DMS153 treated with DMSO at 0.1 percent for 48 hours (cell line): ENCODE measurements at regions not wholly inside any gene's neighbourhood (a gene's known extent, or its start where the extent isn't known, plus 50 kb on each side); places are given as distances from the start of the nearest gene placed in this dataset.

Experiments used
- DNase-seq: peaks from one replicate; lab custom pipeline; 2025; ENCODE audit not compliant: unreplicated experiment; lab: John Stamatoyannopoulos, UW

DNA sequence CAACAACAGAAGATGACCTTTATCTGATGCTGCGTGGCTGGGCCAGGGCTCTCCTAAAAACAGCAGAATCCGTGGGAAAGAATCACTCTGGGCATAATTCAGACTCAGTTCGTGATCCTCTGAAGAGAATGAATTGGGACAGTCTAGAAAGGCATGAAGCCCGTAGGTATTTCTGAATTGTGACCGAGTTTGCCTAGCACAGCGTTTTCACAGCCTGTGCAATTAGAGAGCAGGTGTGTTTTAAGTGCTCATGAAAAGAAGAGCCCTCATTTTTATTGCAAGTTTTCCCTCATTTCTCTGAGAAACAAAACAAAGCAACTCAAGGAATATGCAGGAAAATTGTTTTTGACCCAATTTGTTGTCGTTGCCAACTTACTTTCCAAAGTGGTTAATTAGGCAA, 366.2 kb downstream of the WDR11 start:
- DNase-seq, result no peak

DNA sequence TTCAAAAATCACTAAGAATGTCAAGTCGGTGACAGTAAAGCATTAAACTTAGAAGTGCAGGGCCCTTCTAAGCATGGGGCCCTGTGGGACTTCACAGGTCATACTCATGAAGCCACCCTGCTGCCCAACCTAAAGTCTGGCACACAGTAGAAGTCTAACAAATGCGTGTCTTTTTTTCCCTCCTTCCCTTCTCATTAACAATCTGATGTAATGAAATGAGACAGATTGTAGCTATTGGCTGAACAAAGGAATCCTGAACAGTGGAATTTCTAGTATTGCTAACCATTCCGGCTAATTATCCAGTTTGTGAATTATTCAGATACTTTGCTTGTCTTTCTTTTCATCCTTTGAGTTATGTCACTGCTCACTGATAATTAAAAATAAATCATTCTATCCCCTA, 369.9 kb downstream of the WDR11 start:
- no peak for DNase-seq

DNA sequence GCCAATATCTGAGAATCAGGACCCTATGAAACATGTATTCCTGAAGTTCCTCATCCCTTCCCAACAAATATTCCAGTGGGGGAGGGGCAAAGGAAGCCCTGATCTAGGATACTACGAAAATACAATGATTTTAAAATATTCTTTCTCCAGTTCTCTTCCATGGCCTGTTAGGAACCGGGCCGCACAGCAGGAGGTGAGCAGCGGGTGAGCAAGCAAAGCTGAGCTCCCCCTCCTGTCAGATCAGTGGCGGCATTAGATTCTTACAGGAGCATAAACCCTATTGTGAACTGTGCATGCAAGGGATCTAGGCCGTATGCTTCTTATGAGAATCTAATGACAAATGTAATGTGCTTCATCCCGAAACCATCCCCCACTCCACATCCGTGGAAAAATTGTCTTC, 370.8 kb downstream of the WDR11 start:
- no peak for DNase-seq

DNA sequence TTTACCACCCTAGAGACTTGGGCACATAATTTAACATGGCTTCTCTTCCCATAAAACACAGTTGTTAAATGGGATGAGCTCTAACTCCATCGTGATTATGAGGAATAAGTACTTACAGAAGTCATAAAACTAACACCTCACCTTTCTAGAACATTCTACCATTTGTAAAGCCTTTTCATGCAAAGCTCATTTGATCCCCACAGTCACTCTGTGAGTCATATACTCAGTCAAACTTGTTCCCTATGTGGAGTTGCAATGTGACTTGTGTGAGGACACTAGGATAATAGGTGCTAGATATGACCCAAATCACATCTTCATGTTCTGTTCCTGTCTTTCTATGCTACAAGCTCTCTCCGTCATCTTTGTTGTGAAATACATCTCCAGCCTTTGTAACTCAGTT, 371.7 kb downstream of the WDR11 start:
- DNase-seq, result no peak

DNA sequence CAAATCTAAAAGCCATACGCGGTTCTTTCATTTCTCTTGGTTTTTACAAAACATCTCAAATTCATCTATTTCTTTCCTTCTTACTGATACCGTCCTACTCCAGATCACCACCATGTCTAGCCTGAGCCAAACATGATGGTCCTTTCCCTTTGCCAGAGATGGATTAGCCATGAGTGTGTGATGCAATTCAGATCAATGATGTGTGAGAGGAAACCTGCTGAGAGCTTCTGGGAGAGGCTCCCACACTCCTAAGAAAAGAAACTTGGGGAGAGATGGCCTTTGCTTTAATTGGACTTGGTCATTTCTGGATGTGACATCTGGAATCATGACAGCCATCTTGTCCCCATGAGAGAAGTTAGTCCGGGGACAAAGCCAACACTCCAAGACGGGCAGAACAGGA, 367.2 kb downstream of the FGFR2 start:
- DNase-seq, result no peak

DNA sequence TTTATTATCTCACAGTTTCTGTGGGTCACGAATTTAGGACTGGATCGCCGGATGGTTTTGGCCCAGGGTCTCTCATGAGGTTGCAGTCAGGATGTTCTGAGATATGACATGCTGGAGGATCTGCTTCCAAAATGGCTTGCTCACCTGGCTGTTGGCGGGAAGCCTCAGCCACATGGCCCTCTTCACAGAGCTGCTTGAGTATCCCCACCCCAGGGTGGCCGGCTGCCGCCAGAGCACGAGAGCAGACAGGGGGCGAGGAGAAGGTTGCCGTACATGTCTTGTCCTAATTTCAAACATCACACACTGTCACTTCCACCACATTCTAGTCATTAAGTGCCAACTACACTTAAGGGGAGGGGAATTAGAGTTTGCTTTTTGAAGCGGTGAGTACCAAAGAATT, 365.8 kb downstream of the FGFR2 start:
- no peak for DNase-seq

DNA sequence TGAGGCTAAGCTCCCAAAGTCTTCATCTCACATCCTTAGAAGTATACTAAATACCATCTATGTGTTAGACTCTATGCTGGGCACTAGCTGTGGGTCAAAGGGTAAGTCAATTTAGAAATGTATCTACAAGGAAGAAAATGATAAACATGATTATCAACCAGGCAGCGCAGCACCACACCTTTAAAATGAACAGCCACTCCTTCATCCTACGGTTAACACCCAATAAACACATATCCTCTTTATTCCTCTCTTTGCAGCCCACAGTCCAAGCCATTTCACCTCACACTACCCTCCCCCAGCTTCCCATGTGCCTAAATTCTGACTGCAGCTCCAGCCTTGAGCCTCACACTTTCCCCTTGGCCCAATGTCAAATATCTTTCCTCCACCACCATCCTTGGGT, 362.6 kb downstream of the FGFR2 start:
- DNase-seq, result no peak

DNA sequence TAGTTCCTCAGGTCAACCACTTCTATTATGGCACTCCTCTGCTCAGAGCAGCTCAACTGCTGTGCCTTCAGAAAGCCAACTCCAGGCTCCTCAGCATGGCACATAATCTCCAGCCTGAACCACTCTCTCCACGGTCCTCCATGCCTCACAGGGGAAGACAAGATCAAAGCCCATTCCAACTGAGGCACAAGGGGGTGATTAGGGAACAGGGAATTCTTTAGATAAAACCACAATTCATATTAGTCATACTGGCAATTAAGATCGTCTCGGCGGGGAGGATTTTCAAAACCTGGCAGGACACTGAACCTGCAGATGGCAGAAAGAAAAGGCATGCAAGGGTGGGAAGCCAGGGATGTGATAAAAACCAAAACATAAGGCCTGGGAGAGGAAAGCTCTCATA, 361.6 kb downstream of the FGFR2 start:
- no peak for DNase-seq

DNA sequence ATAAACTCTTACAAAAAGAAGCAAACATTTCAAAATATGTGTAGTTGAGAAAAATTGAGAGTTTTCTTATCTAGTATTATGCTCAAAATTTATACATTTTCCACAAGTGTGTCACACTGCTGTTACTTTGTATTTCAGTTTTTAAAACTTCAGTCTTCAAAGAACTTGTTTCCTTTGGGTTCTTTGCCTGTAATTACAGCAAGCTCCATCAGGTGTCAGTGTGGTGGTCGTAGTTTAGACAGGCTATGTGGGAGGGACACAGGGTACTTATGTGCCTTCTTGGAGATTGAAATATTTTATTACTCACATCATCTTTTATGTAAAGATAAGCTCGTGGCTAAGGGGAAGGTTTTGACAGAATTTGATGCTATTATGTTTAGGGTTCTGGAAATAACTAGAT, 360.5 kb downstream of the FGFR2 start:
- no peak for DNase-seq

DNA sequence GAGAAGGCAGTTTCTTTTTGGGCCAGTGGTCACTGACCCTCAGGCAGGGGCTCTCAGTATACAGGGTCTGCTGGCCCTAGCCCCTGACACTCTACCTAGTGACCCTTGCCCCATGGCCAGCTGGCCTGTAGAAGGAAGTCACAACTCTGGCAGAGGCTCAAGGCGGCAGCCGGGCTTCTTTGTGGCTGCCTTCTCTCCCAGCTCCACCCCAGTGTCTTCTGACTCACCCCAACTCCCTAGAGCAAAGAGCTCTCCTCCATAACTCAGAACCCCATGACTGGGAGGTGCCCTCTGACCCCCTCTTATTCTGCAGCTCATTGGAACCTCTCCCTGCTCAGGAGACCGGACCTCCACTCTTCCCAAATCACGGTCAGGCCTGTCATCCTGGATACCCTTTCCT, 358.2 kb downstream of the FGFR2 start:
- no peak for DNase-seq

DNA sequence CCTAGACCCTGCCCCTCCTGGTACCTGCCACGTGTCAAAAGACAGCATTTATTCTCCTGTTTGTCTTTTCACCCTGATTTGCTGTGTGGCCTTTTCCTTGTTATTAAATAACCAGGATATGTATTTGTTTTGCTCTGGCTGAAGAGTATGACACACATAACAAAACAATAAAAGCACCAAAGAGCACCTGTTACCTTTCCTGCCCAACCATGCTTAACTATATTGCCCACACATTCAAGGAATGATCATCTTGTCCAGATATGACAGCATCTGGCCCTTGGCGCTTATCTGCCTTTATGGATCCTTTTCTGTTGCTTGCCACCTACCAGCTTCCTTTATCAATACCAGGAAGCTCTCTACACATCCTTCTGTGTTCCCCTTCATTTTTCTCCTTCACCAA, 357.7 kb downstream of the FGFR2 start:
- DNase-seq, result no peak

DNA sequence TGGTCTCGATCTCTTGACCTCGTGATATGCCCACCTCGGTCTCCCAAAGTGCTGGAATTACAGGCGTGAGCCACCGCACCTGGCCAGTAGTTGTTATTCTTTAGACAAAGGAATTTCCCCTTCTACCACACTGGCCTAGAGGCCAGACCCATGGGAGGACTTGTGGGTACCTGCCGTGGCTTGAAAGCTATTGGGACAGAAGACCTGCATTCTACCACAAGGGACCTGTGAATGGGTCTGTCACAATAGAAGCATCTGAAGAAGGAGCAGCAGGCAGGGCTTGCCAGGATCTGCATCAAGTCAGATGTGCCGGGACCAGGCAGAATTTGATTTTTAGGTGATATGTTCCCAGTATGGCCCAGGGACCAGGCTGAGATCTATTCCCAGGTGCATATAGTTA, 356.9 kb downstream of the FGFR2 start:
- no peak for DNase-seq

DNA sequence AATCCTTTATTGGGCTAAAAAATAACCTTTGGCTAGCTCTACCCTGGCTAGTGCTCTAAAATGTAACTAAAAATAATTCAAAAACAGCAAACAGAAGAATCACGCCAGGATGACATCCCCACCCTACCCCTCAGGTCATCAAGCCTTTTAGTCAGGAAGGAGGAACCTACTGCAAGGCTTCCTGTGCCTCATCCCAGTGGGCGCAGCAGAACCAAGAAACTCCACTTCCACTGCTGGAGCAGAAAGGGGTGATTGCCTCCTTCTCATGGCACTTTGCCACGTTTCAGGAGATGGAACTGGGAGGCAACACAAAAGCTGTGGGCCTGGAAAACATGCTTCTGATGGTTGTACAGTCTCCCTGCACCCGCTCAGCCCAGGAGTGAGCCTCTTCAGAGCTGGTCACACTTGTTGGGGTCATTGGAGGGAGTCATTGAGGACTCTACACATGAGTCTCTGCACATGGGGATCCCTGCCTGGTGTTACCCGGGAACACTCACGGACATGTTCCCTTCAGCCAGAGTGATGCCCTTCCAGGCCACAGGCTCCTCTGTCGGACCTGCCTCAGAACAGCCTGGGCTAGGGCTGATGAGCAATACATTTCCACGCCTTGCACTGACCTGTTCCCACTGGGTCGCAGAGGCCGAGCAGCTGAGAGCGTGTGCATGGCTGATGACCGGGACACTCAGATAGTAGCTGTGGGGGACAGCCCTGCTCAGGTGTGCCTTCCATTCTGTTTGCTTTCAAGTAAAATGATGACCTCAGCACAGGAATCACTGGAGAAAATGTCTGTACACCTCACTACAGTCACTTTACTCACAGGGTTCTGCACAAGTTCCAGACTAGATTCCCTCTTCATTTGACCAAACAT, 355.3 kb downstream of the FGFR2 start:
- DNase-seq, result no peak

DNA sequence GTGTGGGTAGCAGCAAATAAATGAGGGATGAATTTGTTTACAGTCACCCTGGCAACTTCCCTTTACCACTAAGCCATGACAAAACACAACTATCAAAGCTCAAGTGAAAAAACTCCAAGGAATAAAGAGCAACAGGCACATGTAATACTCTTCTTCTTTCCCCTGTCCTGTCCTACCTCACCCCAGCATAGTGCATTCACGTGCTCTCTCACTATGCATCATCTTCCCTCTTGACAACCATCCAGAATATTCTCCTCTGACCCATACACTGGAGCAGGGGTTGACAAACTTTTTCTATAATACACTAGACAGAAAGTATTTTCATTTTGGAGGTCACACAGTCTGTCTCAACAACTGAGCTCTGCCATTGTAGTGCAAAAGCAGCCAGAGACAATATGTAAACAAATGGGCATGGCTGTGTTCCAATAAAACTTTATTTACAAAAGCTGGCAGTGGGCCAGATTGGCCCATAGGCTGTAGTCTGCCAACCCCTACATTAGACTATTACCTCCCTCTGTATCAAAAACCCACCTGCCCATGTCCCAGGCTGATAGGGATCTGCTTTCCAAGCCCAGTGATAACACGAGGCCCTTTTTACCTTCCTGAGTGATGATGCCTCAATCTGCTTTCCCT, 354.5 kb downstream of the FGFR2 start:
- no peak for DNase-seq

DNA sequence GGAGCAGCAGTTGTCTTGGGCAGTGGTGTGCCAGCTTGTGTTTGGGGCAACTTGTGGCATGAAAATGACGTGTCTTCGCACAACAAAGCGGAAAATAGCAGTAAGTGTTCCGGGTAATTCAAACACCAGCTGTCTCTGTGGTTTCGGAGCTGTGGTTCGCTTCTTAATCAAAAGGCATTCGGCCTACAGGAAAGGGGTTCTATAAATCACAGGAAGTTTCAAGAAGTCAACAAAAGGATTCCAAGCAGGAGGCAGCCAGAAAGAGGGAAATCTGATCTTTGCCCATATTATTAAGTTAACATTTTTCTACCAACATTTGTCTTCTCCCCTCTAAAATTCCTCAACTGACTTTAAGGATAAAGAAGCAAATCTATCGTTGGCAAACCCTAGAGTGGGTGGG, 353.4 kb downstream of the FGFR2 start:
- DNase-seq, result no peak

DNA sequence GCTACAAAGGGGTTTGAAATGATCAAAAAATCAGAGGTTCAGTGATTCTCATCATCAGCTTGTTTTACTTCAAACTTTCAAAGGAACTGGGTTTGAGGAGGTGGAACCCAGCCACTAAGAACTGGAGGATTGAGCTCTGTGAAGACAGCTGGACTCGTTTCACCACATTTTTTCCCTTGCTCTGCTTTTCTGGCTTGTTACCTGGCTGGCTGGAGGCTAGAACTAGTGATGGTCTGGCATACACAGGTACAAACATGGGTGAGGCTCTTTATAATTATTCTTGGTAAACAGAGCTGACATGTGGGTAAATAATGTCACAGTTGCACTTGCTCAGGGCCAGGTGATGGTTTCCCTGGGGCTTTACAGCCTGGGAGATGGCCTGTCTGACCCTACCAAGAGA, 352.5 kb downstream of the FGFR2 start:
- peak; percentile 34 for DNase-seq

DNA sequence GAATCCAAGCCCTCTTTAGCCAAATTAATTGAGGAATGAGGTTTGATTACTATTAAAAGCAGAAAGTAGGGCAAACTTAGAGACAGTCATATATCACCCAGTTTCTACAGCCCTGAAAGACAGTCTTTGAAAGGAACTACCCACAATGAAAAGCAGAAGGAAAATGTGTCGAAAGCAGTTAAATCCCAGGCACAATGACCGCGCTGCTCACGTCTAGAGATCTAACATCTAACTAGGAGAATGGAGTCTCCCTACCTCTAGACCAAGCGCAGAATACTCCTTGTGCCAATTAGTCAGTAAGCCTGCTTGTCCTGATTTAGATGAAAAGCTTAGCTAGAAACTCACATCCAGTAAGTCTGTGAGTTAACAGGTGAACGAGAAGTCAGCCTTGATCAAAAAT, 350.0 kb downstream of the FGFR2 start:
- DNase-seq, result no peak

DNA sequence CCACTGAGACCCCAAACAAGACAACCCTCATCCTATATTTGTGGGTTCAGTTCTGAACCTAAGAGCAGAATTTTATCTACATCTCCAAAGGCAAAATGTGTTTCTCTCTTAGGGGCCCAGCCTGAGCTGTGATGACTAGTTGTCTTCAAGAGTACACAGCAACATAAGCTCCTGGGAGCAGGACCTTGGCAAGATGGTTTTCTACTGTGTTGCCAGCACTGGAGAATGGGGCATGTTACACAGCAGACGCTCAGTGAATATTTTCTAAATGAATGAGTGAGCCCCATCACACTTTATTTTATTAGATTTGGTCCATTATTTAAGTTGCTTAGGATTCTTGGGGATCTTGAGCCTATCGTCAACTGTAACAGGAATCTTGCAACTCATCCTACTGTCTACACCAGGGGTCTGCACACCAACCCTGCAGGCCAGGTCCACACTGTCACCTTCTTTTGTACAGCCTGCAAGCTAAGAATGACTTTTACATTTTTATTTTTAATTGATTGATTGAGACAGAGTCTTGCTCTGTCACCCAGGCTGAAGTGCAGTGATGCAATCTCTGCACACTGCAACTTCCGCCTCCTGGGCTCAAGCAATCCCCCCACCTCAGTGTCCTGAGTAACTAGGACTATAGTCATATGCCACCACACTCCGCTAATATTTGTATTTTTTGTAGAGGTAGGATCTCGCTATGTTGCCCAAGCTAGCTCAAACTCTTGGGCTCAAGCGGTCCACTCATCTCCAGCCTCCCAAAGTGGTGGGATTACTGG, 347.1 kb downstream of the FGFR2 start:
- no peak for DNase-seq

DNA sequence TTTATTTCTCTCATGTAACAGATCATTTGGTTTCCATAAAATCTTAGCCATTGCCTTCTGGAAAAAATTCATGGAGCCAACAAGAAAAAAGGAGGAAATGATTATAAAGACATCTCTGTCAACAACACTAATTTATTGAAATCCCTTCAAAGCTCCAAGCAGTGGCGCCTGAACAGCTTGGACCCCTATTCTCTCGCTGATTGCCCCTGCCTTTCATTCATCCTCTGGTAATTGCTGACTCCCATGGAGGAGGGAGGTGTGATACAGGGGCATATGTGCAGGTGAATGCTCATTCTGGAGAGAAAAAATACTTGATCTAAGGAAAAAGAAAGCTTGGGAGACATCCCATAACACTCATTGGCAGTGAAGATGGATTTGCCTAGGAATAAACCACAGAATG, 345.5 kb downstream of the FGFR2 start:
- DNase-seq, result no peak

DNA sequence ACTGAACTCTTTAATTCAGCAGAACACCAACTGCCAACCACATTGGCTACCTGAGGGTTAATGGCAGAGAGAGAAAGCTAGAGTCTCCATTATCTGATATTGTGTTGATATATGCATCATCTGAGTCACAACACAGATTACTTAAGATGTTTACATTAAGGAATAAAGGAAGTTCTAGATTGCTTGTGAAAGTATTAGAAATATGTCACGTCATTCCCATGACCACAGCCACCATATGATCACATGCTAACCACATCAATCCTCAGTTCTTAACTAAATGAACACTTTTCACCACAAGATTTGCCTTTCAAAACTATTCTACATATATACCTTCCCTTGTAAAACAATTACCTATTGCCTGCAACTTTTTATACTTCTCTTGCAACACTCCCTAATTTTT, 337.9 kb downstream of the FGFR2 start:
- no peak for DNase-seq

DNA sequence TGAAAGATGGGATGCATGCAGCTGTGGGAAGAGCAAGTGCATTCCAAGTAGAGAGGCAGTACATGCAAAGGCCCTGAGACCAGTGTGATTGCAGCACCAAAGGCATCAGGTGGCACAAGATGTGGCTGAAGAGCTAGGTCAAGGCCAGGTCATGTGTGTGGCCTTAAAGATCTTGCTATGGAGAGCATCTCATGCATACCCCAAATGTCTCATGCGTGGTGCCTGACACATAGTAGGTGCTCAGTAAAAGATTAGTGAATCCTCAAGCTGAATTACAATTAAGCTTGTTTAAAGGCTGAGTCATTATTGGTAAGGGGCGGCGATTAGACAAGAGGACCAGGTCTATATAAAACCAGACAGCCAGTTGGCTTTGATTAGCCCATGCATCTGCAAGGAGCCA, 336.6 kb downstream of the FGFR2 start:
- DNase-seq, result no peak

DNA sequence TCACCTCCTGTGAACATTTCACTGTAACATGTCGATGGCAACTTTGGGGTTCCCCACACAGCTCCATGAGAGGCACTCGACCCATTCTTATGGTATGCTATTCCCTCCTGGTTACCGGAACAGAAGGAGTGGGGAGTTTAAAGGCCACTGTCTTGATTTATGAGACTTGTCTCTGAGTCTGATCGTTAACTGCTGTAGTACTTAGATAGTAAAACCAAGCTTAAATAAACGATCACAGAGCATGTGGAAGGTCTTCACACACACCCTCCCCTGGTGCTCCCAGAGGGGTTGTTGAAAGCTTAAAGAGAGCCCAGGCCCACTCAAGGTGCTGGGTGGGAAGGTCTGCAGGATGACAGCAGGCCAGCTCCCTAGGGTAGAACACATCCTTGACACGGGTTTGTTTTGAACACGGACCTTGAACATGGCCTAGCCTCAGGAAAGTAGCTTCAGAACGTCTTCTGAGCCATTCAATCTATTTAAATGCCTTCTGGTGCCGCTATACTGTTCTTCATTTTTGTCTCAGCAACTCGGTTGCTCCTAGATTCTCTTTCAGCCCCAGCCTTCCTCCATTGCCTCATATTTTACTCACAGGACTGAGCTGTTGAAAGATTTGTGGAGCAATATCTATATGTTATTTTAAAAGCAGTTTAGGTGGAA, 335.3 kb downstream of the FGFR2 start:
- no peak for DNase-seq
